Gastroesophageal sphincter (tissue), 4 donors: ENCODE measurements at regions not wholly inside any gene's neighbourhood (a gene's known extent, or its start where the extent isn't known, plus 50 kb on each side); places are given as distances from the start of the nearest gene placed in this dataset.
A peak's percentile ranks its signal among the peaks of the same experiment; 100 is the strongest.
"Not testable (repeated sequence)": the region's sequence is repeated elsewhere in the genome, so short reads cannot be mapped to it uniquely, and the experiment has no call there.

Source experiments
- ATAC-seq: fragments of 150-250 bp; one replicate; pipeline ENCODE4 v1.9.1; 2016; ENCODE audit warnings: mild to moderate bottlenecking, moderate library complexity
- H3K27ac ChIP-seq, 4 donors: fragments of 200-600 bp; sonication (generic) in 3 of 4; 1 replicate in 3 of 4; 2 replicates in 1 of 4; pipeline ENCODE4 v1.5.1; 2016 to 2019
- H3K27me3 ChIP-seq: fragments of 200-600 bp; sonication (generic); one replicate; pipeline ENCODE4 v1.5.1; 2019
- H3K36me3 ChIP-seq, 2 donors: fragments of 200-600 bp; sonication (generic); one replicate each; pipeline ENCODE4 v1.5.1; 2019; ENCODE audit warnings: control low read depth in 1 of 2
- H3K4me1 ChIP-seq, 3 donors: fragments of 200-600 bp; sonication (generic); 1 replicate in 2 of 3; 2 replicates in 1 of 3; pipeline ENCODE4 v1.5.1; 2016 to 2019; ENCODE audit warnings: control low read depth in 2 of 3
- H3K4me3 ChIP-seq, 2 donors: fragments of 200-600 bp; sonication (generic); one replicate each; pipeline ENCODE4 v1.5.1; 2019; ENCODE audit warnings: mild to moderate bottlenecking in 1 of 2, moderate library complexity in 1 of 2
- H3K9me3 ChIP-seq, 3 donors: fragments of 200-600 bp; sonication (generic); one replicate each; pipeline ENCODE4 v1.5.1; 2017 to 2019; ENCODE audit warnings: control low read depth in 2 of 3
- EP300 ChIP-seq: sonication (generic); formaldehyde crosslinking; IDR thresholded peaks from one replicate; pipeline ENCODE4 v1.6.1; 2017; ENCODE audit warnings: antibody characterized with exemption, mild to moderate bottlenecking
- POLR2A ChIP-seq, 2 donors: fragments of 450-650 bp; IDR thresholded peaks; one replicate each; pipeline ENCODE4 v1.6.1; 2017; ENCODE audit warnings: antibody characterized with exemption in 2 of 2, mild to moderate bottlenecking in 2 of 2, moderate library complexity in 1 of 2
- POLR2AphosphoS5 ChIP-seq: sonication (generic); formaldehyde crosslinking; IDR thresholded peaks from one replicate; pipeline ENCODE4 v1.6.1; 2017; ENCODE audit warnings: antibody characterized with exemption
- WGBS, 2 donors: methylation state at CpG; one replicate each; pipeline ENCODE4 v1.1.5; 2018; ENCODE audit warnings: low coverage in 1 of 2; 5-methylcytosine and 5-hydroxymethylcytosine counted together
- TF ChIP-seq, protein P1 (sequence below), 4 experiments: fragments of 200-600 bp in 2 of 4; fragments of 450-650 bp in 2 of 4; sonication (generic) in 1 of 4; IDR thresholded peaks; one replicate each; pipeline ENCODE4 v1.5.1; 2017 to 2019; ENCODE audit warnings: antibody characterized with exemption in 4 of 4, mild to moderate bottlenecking in 2 of 4, moderate library complexity in 2 of 4

- Histone ChIP-seq H3K4me3 (no peak overlapping the region), H3K36me3 (no peaks in the 10 kb centered on the region), H3K9me3 (no peaks in the 10 kb centered on the region), H3K27me3 (no peaks in the 10 kb centered on the region), H3K4me1 (no peaks in the 10 kb centered on the region), H3K27ac (no peak overlapping the region)
- WGBS, 2 donors, result 50% methylated on average over 1 of the region's 1 CpG; no CpG with 5 or more reads in 1 of the 2 donors
- no peak for ATAC-seq
- TF ChIP-seq POLR2A (IDR thresholded peaks at IDR 0.05) (no peak), EP300 (no peak), POLR2AphosphoS5 (no peak)
- TF ChIP-seq, protein P1, sequence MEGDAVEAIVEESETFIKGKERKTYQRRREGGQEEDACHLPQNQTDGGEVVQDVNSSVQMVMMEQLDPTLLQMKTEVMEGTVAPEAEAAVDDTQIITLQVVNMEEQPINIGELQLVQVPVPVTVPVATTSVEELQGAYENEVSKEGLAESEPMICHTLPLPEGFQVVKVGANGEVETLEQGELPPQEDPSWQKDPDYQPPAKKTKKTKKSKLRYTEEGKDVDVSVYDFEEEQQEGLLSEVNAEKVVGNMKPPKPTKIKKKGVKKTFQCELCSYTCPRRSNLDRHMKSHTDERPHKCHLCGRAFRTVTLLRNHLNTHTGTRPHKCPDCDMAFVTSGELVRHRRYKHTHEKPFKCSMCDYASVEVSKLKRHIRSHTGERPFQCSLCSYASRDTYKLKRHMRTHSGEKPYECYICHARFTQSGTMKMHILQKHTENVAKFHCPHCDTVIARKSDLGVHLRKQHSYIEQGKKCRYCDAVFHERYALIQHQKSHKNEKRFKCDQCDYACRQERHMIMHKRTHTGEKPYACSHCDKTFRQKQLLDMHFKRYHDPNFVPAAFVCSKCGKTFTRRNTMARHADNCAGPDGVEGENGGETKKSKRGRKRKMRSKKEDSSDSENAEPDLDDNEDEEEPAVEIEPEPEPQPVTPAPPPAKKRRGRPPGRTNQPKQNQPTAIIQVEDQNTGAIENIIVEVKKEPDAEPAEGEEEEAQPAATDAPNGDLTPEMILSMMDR (IDR thresholded peaks at IDR 0.05), result no peak
Measured at GRCh38 chr5:130868186-130868840, 296.7 kb downstream of the HINT1 start.

DNA sequence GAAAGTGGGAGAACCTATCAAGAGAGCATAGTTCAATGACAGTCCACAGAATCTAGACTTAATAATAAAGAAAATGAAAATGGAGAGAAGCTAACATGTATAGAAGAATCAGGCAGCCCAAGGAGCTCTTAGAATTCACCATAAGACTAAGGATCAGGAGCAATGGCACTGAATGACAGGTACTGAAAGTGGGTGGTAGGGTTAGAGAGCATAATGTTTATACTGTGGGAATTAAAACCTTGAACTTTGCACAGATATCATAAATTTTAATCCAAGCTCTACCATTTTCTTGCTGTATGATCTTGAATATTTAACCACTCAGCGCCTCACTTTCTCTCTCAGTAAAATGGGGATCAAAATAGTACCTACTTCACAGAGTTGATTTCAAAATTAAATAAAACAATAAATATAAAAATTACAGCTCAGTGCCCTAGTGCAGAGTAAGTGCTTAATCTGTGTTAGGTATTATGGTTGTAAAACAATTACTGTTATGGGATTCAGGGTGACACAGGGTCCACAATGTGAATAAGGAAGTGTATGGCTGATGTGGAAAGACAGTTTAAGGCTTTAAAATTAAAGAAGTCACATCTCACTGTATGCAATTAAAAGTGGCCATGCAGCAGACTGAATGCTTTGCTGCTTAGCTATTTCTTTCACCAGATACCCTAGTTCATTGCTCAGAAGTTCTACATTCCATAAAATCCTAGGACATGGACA, 319.8 kb downstream of the HINT1 start:
- Histone ChIP-seq H3K4me3 (no peak overlapping the region), H3K9me3 (peaks cover 0 to 13% (median 0%) of the 10 kb centered on the region in 3 donors), H3K36me3 (no peaks in the 10 kb centered on the region), H3K27me3 (no peaks in the 10 kb centered on the region), H3K4me1 (no peaks in the 10 kb centered on the region), H3K27ac (no peak overlapping the region)
- ATAC-seq, result no peak
- TF ChIP-seq POLR2AphosphoS5, result no peak
- TF ChIP-seq, protein P1 (IDR thresholded peaks at IDR 0.05), result no peak
- TF ChIP-seq POLR2A (IDR thresholded peaks at IDR 0.05), result no peak
- WGBS, 2 donors, result 36 to 62% methylated on average over 1 of the region's 1 CpG

DNA sequence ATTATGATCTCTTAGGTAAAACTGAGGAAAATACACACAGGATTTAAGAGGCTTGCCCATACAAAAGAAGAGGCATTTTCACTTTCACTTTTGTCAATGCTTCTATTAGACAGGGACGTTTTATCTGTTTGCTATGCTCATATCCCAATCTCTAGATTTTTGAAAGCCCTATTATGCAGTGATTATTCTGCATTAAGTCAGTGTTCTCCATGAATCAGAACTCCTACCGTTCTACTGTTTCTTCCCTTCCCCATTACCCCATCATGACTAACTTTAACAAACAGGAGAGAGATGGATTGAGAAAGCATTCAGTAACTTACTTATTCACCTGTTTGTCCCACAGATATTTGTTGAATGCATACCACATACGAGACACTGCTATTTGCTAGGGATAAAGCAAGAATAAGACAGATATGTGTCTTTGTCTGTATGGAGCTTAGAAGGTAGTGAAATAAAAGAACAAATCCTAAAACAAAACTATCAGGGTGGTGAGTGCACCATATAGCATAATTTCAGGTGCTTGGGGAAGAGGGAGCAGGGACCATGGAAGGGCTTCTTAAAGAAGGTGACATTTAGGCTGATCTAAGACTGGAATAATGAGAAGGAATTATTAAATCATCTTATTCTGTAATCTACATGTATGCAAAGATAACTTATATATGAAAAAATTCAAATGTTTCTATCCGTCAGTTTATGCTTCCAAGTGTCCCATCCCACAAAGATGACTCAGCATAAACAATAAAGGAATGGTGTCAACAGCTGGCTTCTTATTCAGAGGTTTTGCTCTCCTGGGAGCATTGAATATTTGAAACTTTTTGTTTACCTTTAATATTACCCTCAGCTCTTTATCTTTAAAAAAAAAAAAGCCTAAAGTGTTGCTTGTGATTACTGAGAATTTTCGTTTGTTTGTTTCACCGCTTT, 328.1 kb downstream of the HINT1 start:
- TF ChIP-seq POLR2A (IDR thresholded peaks at IDR 0.05) (no peak), POLR2AphosphoS5 (no peak), EP300 (no peak)
- TF ChIP-seq, protein P1 (IDR thresholded peaks at IDR 0.05), result no peak
- Histone ChIP-seq H3K36me3 (no peaks in the 10 kb centered on the region), H3K27me3 (no peaks in the 10 kb centered on the region), H3K4me1 (no peaks in the 10 kb centered on the region), H3K4me3 (peak overlapping the region; percentile 34), H3K27ac (no peak overlapping the region), H3K9me3 (peaks cover 0 to 6% (median 0%) of the 10 kb centered on the region in 3 donors)
- WGBS, 2 donors, result 35 to 51% methylated on average over 5 to 6 of the region's 6 CpGs
- ATAC-seq, result no peak

- H3K4me1 ChIP-seq, H3K4me3 ChIP-seq, H3K27ac ChIP-seq, ATAC-seq, H3K27me3 ChIP-seq, H3K9me3 ChIP-seq, H3K36me3 ChIP-seq: not testable (repeated sequence)
- WGBS, 2 donors, result 88 to 97% methylated on average over 7 to 12 of the region's 28 CpGs
Measured at GRCh38 chr5:130817598-130818384, 347.3 kb downstream of the HINT1 start.

DNA sequence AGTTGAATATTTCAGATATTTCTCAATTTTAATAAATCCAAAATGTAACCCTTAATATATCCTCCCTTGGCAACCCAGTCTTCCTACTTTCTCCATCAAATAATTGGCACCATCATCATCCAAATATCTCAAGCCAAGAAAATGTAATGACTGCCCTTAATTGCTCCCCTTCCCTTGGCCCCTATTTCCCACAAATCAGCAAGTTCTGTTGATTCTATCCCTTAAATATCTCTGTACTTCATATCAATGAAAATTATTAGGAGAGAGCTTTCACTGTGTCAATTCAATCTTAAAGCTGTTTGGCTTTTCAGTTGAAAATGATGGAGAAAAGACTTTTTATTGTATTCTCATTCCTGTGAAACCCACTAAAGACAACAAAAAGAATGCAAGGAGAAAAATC, 349.8 kb downstream of the HINT1 start:
- H3K36me3 ChIP-seq, result no peaks in the 10 kb centered on the region
- no peak for ATAC-seq
- no peak for TF ChIP-seq POLR2AphosphoS5
- TF ChIP-seq, protein P1 (IDR thresholded peaks at IDR 0.05), result no peak
- no peak for TF ChIP-seq POLR2A (IDR thresholded peaks at IDR 0.05)
- TF ChIP-seq EP300, result no peak
- no peaks in the 10 kb centered on the region for H3K27me3 ChIP-seq
- no peak overlapping the region for H3K27ac ChIP-seq
- no peak overlapping the region for H3K4me3 ChIP-seq
- H3K9me3 ChIP-seq, result no peaks in the 10 kb centered on the region
- H3K4me1 ChIP-seq, result no peaks in the 10 kb centered on the region
